Stomach (tissue), 4 donors: ENCODE measurements at regions not wholly inside any gene's neighbourhood (a gene's known extent, or its start where the extent isn't known, plus 50 kb on each side); places are given as distances from the start of the nearest gene placed in this dataset.

ENCODE experiments used
- CTCF ChIP-seq, 7 experiments: fragments of 450-650 bp in 4 of 7; fragments of 200-600 bp in 3 of 7; sonication (generic) in 3 of 7; IDR thresholded peaks; one replicate each; pipeline ENCODE4 v1.5.1; 2016 to 2019; ENCODE audit warnings: antibody characterized with exemption in 7 of 7, control low read depth in 2 of 7, mild to moderate bottlenecking in 1 of 7
- EP300 ChIP-seq: sonication (generic); formaldehyde crosslinking; IDR thresholded peaks from one replicate; pipeline ENCODE4 v1.6.1; 2017; ENCODE audit warnings: antibody characterized with exemption
- POLR2A ChIP-seq, 4 donors: fragments of 450-650 bp; IDR thresholded peaks; one replicate each; pipeline ENCODE4 v1.6.1; 2016; ENCODE audit warnings: antibody characterized with exemption in 4 of 4, control low read depth in 2 of 4, mild to moderate bottlenecking in 1 of 4, moderate library complexity in 1 of 4
- POLR2AphosphoS5 ChIP-seq, 3 donors: sonication (generic); formaldehyde crosslinking; IDR thresholded peaks; one replicate each; pipeline ENCODE4 v1.6.1; 2016; ENCODE audit warnings: antibody characterized with exemption in 3 of 3

- TF ChIP-seq CTCF (IDR thresholded peaks at IDR 0.05) (no peak), POLR2A (IDR thresholded peaks at IDR 0.05) (no peak), POLR2AphosphoS5 (IDR thresholded peaks at IDR 0.05) (no peak), EP300 (no peak)
These were observed 350.7 kb downstream of the EFNB2 start for GRCh38 chr13:106184790-106185189.
